ENCODE measurements at regions not wholly inside any gene's neighbourhood (a gene's known extent, or its start where the extent isn't known, plus 50 kb on each side); places are given as distances from the start of the nearest gene placed in this dataset.

DNA sequence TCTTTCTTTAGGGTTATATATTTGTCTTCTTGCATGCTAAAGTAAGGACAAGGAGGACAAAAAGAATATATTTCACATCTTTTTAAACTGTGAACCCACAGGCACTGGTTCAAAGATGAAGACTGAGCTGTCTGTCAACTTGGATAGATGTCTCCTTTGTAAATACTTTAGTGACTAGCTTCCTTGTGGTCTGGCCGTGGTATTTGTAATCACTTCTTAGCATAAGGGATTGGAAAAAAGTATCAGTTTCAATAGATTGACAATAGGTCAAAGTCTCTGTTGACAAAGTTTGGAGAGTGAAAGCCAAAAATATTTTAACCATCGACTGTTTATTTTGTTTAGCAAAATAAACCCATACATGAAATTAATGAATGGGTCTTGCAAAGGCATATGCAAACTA lies 91.4 kb downstream of the TMEM167A start:
- Histone ChIP-seq H3K4me1 (ENCODE audit: control insufficient read depth in 1 of 2, insufficient read depth in 2 of 2, low read length in 2 of 2) (peaks cover 3 to 41% of the 10 kb centered on the region in 2 experiments; a peak in 3 of 4 replicates), H3K4me3 (replicated peaks in 1 of 2; ENCODE audit: low read depth in 1 of 2, low read length in 2 of 2) (peak overlapping the region in 1 of 2 experiments; percentile 26; a peak in 2 of 4 replicates), H3K27me3 (ENCODE audit: insufficient read depth, low read length) (no peaks in the 10 kb centered on the region), H3K36me3 (ENCODE audit: control insufficient read depth in 1 of 2, insufficient read depth in 2 of 2, low read length in 2 of 2) (no peaks in the 10 kb centered on the region), H3K9ac (ENCODE audit: low read length) (peak overlapping the region; percentile 37), H3K27ac (ENCODE audit: low read depth, low read length) (peak overlapping the region; percentile 2; the same call in 1 of the 2 replicates), H3K9me3 (ENCODE audit: control insufficient read depth in 1 of 2, insufficient read depth in 1 of 2, low read depth in 1 of 2, low read length in 2 of 2) (no peaks in the 10 kb centered on the region), H4K20me1 (ENCODE audit: insufficient read depth) (no peaks in the 10 kb centered on the region), H3K79me2 (ENCODE audit: insufficient read depth, low read length) (no peaks in the 10 kb centered on the region), H3K9me2 (ENCODE audit: insufficient read depth) (no peaks in the 10 kb centered on the region), H3K4me2 (ENCODE audit: low read length) (peak overlapping the region; percentile 58), H2AFZ (ENCODE audit: low read depth, low read length, poor library complexity, severe bottlenecking) (peak overlapping the region; percentile 82)
- ATAC-seq (peak; percentile 50), DNase-seq (ENCODE audit: low read depth, low spot score) (no peak)
- ChIA-PET POLR2A (interaction anchor here (1.4 kb wide), 1 partner anchor 9 kb away, joined by 4 read pairs; no protein-coding TSS in a partner anchor), CTCF (no interaction called here), RAD21 (ENCODE audit: low non-redundant PET in 1 of 2, low total read pairs in 2 of 2, uncharacterized antibody in 2 of 2, unreplicated experiment in 2 of 2) (no interaction called here)
- no TSS peak for BruUV-seq (replicated peaks)
- no peak for TF ChIP-seq EZH2phosphoT487 (IDR thresholded peaks at IDR 0.05; ENCODE audit: borderline replicate concordance)
- TF ChIP-seq CEBPB (IDR thresholded peaks at IDR 0.05; ENCODE audit: low read depth): 0 out of 2 replicates have a peak, but pooled peaks have one; percentile 3
- intact Hi-C loops (cut with micrococcal nuclease): no loop called here

DNA sequence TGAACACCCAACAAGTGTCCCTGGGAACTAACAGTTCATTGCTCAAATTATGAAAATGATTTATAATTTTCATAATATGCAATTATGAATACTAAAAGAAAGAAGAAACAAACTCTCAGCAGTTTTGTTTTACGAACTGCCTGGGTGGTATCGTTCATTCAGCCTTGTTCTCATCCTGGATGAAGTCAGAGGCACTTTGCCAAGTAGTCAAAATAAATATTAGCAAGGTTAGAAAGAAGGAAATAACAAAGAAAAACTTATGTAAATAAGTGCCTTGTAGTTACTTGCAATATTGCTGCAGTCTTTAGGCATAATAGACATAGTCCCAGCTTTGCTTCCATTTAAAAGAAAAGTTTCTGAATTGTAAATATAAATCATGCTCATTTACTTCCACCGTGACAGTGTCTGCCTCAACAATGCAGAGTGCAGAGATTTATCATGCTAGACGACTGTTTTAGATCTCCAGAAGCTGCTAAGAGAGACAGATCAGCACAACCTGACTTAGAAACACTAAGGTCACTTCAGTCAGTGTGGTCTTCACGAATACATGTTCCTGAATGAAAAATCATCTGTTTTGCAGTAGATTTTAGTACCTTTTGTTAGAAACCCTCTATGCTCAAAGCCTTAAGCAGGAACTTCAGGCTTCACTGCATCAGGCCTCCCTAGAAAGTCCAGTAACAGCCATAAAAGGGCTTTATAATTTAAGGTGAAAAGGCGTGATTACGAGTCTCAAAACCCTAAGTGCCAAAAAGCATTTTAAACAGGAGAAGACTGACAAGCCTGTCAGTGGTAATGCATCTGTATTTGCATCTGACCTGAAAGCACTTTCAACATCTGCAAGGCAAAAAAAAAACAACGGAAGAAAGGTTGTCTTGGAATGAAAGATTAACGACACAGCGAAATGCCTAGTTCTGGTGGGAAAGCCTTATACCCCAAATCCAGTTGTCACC lies 92.1 kb downstream of the TMEM167A start:
- Histone ChIP-seq H3K9ac (ENCODE audit: low read length) (peak overlapping the region; percentile 37), H3K79me2 (ENCODE audit: insufficient read depth, low read length) (no peaks in the 10 kb centered on the region), H3K27me3 (ENCODE audit: insufficient read depth, low read length) (no peaks in the 10 kb centered on the region), H3K4me3 (replicated peaks in 1 of 2; ENCODE audit: low read depth in 1 of 2, low read length in 2 of 2) (peak overlapping the region; percentile 1 to 26), H4K20me1 (ENCODE audit: insufficient read depth) (no peaks in the 10 kb centered on the region), H3K36me3 (ENCODE audit: control insufficient read depth in 1 of 2, insufficient read depth in 2 of 2, low read length in 2 of 2) (no peaks in the 10 kb centered on the region), H3K4me2 (ENCODE audit: low read length) (peak overlapping the region; percentile 58), H3K9me2 (ENCODE audit: insufficient read depth) (no peaks in the 10 kb centered on the region), H3K9me3 (ENCODE audit: control insufficient read depth in 1 of 2, insufficient read depth in 1 of 2, low read depth in 1 of 2, low read length in 2 of 2) (no peaks in the 10 kb centered on the region), H3K27ac (ENCODE audit: low read depth, low read length) (peak overlapping the region; percentile 2; the same call in 1 of the 2 replicates), H3K4me1 (ENCODE audit: control insufficient read depth in 1 of 2, insufficient read depth in 2 of 2, low read length in 2 of 2) (peaks cover 3 to 41% of the 10 kb centered on the region in 2 experiments; a peak in 3 of 4 replicates), H2AFZ (ENCODE audit: low read depth, low read length, poor library complexity, severe bottlenecking) (peak overlapping the region; percentile 82)
- no TSS peak for BruUV-seq (replicated peaks)
- peak; percentile 59 for ATAC-seq
- CTCF ChIA-PET: no interaction called here
- TF ChIP-seq, protein P1, sequence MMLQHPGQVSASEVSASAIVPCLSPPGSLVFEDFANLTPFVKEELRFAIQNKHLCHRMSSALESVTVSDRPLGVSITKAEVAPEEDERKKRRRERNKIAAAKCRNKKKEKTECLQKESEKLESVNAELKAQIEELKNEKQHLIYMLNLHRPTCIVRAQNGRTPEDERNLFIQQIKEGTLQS (IDR thresholded peaks at IDR 0.05): no peak
- TF ChIP-seq, protein P2, sequence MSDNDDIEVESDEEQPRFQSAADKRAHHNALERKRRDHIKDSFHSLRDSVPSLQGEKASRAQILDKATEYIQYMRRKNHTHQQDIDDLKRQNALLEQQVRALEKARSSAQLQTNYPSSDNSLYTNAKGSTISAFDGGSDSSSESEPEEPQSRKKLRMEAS (IDR thresholded peaks at IDR 0.05): 0 out of 2 replicates have a peak, but pooled peaks have one; percentile 16
- POLR2A ChIA-PET: interaction anchor here (1.4 kb wide), 1 partner anchor 8 kb away, joined by 4 read pairs; no protein-coding TSS in a partner anchor
- RAD21 ChIA-PET (ENCODE audit: low non-redundant PET in 1 of 2, low total read pairs in 2 of 2, uncharacterized antibody in 2 of 2, unreplicated experiment in 2 of 2): no interaction called here
- intact Hi-C loops (cut with micrococcal nuclease): no loop called here
- DNase-seq (ENCODE audit: low read depth, low spot score): no peak
